ENCODE measurements at regions not wholly inside any gene's neighbourhood (a gene's known extent, or its start where the extent isn't known, plus 50 kb on each side); places are given as distances from the start of the nearest gene placed in this dataset.

DNA sequence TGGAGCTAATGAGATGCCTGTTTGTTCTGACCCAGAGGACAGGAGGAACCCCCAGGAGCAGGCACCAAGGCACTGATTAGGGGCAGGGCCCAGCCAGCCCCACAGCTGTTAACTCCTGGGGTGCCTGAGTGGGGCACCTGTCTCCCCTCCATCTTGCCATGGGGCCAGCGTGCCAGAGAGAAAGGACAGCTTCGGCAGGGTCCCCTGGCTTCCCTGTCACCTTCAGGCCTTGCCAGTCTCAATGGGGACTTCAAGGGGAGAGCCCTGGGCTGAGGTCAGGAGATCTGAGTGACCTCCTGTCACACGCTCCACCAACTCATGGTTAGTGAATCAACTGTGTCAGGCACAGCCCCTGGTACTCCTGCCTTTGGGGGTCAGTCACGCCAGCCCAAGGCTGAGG, 152.7 kb upstream of the MVB12B start (continued):
- TF ChIP-seq, protein P1, sequence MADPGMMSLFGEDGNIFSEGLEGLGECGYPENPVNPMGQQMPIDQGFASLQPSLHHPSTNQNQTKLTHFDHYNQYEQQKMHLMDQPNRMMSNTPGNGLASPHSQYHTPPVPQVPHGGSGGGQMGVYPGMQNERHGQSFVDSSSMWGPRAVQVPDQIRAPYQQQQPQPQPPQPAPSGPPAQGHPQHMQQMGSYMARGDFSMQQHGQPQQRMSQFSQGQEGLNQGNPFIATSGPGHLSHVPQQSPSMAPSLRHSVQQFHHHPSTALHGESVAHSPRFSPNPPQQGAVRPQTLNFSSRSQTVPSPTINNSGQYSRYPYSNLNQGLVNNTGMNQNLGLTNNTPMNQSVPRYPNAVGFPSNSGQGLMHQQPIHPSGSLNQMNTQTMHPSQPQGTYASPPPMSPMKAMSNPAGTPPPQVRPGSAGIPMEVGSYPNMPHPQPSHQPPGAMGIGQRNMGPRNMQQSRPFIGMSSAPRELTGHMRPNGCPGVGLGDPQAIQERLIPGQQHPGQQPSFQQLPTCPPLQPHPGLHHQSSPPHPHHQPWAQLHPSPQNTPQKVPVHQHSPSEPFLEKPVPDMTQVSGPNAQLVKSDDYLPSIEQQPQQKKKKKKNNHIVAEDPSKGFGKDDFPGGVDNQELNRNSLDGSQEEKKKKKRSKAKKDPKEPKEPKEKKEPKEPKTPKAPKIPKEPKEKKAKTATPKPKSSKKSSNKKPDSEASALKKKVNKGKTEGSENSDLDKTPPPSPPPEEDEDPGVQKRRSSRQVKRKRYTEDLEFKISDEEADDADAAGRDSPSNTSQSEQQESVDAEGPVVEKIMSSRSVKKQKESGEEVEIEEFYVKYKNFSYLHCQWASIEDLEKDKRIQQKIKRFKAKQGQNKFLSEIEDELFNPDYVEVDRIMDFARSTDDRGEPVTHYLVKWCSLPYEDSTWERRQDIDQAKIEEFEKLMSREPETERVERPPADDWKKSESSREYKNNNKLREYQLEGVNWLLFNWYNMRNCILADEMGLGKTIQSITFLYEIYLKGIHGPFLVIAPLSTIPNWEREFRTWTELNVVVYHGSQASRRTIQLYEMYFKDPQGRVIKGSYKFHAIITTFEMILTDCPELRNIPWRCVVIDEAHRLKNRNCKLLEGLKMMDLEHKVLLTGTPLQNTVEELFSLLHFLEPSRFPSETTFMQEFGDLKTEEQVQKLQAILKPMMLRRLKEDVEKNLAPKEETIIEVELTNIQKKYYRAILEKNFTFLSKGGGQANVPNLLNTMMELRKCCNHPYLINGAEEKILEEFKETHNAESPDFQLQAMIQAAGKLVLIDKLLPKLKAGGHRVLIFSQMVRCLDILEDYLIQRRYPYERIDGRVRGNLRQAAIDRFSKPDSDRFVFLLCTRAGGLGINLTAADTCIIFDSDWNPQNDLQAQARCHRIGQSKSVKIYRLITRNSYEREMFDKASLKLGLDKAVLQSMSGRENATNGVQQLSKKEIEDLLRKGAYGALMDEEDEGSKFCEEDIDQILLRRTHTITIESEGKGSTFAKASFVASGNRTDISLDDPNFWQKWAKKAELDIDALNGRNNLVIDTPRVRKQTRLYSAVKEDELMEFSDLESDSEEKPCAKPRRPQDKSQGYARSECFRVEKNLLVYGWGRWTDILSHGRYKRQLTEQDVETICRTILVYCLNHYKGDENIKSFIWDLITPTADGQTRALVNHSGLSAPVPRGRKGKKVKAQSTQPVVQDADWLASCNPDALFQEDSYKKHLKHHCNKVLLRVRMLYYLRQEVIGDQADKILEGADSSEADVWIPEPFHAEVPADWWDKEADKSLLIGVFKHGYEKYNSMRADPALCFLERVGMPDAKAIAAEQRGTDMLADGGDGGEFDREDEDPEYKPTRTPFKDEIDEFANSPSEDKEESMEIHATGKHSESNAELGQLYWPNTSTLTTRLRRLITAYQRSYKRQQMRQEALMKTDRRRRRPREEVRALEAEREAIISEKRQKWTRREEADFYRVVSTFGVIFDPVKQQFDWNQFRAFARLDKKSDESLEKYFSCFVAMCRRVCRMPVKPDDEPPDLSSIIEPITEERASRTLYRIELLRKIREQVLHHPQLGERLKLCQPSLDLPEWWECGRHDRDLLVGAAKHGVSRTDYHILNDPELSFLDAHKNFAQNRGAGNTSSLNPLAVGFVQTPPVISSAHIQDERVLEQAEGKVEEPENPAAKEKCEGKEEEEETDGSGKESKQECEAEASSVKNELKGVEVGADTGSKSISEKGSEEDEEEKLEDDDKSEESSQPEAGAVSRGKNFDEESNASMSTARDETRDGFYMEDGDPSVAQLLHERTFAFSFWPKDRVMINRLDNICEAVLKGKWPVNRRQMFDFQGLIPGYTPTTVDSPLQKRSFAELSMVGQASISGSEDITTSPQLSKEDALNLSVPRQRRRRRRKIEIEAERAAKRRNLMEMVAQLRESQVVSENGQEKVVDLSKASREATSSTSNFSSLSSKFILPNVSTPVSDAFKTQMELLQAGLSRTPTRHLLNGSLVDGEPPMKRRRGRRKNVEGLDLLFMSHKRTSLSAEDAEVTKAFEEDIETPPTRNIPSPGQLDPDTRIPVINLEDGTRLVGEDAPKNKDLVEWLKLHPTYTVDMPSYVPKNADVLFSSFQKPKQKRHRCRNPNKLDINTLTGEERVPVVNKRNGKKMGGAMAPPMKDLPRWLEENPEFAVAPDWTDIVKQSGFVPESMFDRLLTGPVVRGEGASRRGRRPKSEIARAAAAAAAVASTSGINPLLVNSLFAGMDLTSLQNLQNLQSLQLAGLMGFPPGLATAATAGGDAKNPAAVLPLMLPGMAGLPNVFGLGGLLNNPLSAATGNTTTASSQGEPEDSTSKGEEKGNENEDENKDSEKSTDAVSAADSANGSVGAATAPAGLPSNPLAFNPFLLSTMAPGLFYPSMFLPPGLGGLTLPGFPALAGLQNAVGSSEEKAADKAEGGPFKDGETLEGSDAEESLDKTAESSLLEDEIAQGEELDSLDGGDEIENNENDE (IDR thresholded peaks at IDR 0.05; ENCODE audit: insufficient replicate concordance, low read length): no peak
- no peak for TF ChIP-seq CBX5 (IDR thresholded peaks at IDR 0.05; ENCODE audit: low read depth, low read length)
- no peak for TF ChIP-seq JUN (IDR thresholded peaks at IDR 0.05; ENCODE audit: low read depth, low read length)
- TF ChIP-seq CHD2 (IDR thresholded peaks at IDR 0.05; ENCODE audit: low read length): no peak
